Astrocyte (in vitro differentiated cells and primary cell): ENCODE measurements at regions not wholly inside any gene's neighbourhood (a gene's known extent, or its start where the extent isn't known, plus 50 kb on each side); places are given as distances from the start of the nearest gene placed in this dataset.

ENCODE experiments used
- EZH2 ChIP-seq: IDR thresholded peaks from 2 replicates; pipeline ENCODE4 v1.6.1; 2012; ENCODE audit warnings: mild to moderate bottlenecking, low read length, inconsistent platforms; ENCODE audit not compliant: insufficient read depth
- TF ChIP-seq, protein P1 (sequence below): IDR thresholded peaks from 2 replicates; pipeline ENCODE4 v1.5.1; 2011; ENCODE audit warnings: low read depth, mild to moderate bottlenecking, inconsistent platforms, low read length, moderate library complexity; ENCODE audit not compliant: insufficient read depth

DNA sequence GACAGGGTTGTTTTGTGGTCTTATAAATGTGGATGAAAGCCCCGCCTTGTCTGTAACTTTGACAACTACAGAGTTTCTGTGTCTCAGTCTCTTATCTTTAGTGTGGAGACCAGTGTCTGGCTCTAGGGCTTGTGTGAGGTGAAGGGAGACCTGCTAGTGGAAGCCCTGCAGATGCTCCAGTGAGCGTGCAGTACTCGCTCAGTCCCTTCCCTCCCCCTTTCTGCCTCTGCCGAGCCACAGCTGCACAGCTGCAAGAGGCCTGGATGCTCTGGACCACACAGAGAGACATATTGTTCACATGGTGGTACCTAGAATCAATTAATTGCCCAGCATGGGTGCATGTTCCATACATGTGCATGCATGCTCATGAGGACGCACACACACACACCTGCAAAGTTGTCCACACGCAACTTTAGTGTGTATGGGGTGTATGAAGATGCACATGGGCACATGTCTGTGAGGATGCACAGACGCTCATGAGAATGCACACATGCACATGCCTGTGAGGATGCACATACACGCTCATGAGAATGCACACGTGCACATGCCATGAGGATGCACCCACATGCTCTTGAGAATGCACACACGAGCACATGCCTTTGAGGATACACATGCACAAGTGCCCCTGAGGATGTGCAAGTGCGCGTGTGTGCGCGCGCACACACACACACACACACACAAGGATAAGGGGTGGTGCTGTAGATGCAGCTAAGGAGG lies 282.1 kb upstream of the HS6ST1 start:
- TF ChIP-seq, protein P1, sequence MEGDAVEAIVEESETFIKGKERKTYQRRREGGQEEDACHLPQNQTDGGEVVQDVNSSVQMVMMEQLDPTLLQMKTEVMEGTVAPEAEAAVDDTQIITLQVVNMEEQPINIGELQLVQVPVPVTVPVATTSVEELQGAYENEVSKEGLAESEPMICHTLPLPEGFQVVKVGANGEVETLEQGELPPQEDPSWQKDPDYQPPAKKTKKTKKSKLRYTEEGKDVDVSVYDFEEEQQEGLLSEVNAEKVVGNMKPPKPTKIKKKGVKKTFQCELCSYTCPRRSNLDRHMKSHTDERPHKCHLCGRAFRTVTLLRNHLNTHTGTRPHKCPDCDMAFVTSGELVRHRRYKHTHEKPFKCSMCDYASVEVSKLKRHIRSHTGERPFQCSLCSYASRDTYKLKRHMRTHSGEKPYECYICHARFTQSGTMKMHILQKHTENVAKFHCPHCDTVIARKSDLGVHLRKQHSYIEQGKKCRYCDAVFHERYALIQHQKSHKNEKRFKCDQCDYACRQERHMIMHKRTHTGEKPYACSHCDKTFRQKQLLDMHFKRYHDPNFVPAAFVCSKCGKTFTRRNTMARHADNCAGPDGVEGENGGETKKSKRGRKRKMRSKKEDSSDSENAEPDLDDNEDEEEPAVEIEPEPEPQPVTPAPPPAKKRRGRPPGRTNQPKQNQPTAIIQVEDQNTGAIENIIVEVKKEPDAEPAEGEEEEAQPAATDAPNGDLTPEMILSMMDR = no peak
- no peak for TF ChIP-seq EZH2
